Adipocyte (in vitro differentiated cells): ENCODE measurements at regions not wholly inside any gene's neighbourhood (a gene's known extent, or its start where the extent isn't known, plus 50 kb on each side); places are given as distances from the start of the nearest gene placed in this dataset.

Experiments used
- DNase-seq: peaks from one replicate; pipeline ENCODE4 v3.0.0-alpha.2; 2015; ENCODE audit warnings: low read depth
- H3K27me3 ChIP-seq: replicated peaks from 2 replicates; pipeline ENCODE4 v1.7.0; 2013; ENCODE audit warnings: mild to moderate bottlenecking, low read length, moderate library complexity; ENCODE audit not compliant: control insufficient read depth, insufficient read depth
- H3K36me3 ChIP-seq: 2 replicates; pipeline ENCODE4 v1.7.0; 2013; ENCODE audit warnings: low read length, mild to moderate bottlenecking, moderate library complexity; ENCODE audit not compliant: control insufficient read depth, insufficient read depth, severe bottlenecking
- H3K4me1 ChIP-seq: 2 replicates; pipeline ENCODE4 v1.7.0; 2013; ENCODE audit warnings: mild to moderate bottlenecking, low read length, moderate library complexity; ENCODE audit not compliant: control insufficient read depth, insufficient read depth
- H3K4me3 ChIP-seq: 2 replicates; pipeline ENCODE4 v1.7.0; 2013; ENCODE audit warnings: mild to moderate bottlenecking, low read length, moderate library complexity
- H3K9ac ChIP-seq: 2 replicates; pipeline ENCODE4 v1.7.0; 2013; ENCODE audit warnings: mild to moderate bottlenecking, low read length, moderate library complexity
- H3K9me3 ChIP-seq: 2 replicates; pipeline ENCODE4 v1.7.0; 2013; ENCODE audit warnings: mild to moderate bottlenecking, low read length, moderate library complexity; ENCODE audit not compliant: control insufficient read depth

DNA sequence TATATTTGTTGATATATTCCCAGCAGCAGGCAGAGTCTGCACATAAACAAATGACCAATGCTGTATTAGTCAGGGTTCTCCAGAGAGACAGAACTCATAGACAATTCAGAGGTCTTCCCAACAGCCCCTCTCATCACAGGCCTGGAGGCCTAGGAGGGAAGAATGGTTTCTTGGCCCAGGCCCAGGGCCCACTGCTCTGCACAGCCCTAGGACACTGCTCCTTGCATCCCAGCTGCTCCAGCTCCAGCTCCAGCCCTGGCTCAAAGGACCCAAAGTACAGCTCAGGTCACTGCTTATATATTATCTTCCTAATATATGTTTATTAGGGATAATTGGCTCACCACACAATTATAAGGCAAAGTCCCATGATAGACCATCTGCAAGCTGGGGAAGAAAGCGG lies 749.9 kb downstream of the KCNJ2 start:
- no peak overlapping the region for H3K4me3 ChIP-seq
- no peaks in the 10 kb centered on the region for H3K9me3 ChIP-seq
- H3K9ac ChIP-seq: no peak overlapping the region
- H3K36me3 ChIP-seq: no peaks in the 10 kb centered on the region
- H3K27me3 ChIP-seq: no peaks in the 10 kb centered on the region
- DNase-seq: no peak
- no peaks in the 10 kb centered on the region for H3K4me1 ChIP-seq

DNA sequence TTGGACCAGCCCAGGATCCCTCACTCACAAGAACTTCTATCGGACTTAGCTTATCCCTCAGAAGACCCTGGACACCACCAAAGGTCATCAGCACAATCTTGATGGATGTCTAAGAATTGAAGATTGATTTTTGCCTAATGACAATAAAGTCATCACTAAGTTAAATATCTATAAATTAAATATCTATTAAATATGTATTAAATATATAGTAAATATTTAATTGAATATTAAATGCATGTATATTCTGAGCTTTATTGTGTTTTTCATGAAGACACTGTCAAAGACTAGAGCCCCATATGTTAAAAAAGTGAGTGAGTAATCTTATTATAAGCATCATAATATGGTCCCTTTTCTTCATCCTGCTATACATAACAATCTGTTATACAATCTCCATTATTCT lies 751.1 kb downstream of the KCNJ2 start:
- H3K9ac ChIP-seq: no peak overlapping the region
- DNase-seq: no peak

DNA sequence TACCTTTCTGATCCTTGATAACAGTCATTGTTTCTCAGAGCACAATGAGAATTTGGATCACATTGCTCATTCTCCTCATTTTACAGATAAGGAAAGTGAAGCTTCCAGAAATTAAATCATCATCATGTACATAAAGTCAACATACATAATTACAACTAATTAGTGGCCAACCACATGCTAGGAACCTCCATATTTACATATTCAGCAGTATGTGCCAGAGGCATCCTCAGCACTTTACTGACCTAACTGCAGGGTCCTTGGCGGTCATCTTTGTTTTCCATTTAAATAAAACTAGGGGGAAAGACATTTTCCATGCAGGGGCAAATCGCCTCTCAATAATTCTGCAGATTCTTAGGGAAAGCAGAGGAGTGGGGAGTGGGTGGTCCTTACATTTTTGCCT lies 752.9 kb downstream of the KCNJ2 start:
- Histone ChIP-seq H3K9ac (no peak overlapping the region), H3K9me3 (no peaks in the 10 kb centered on the region), H3K27me3 (no peaks in the 10 kb centered on the region), H3K4me1 (no peaks in the 10 kb centered on the region), H3K36me3 (no peaks in the 10 kb centered on the region), H3K4me3 (no peak overlapping the region)
- no peak for DNase-seq

More for the DNA sequence above, 751.1 kb downstream of the KCNJ2 start:
- Histone ChIP-seq H3K27me3 (no peaks in the 10 kb centered on the region), H3K36me3 (no peaks in the 10 kb centered on the region), H3K4me1 (no peaks in the 10 kb centered on the region), H3K9me3 (no peaks in the 10 kb centered on the region), H3K4me3 (no peak overlapping the region)

DNA sequence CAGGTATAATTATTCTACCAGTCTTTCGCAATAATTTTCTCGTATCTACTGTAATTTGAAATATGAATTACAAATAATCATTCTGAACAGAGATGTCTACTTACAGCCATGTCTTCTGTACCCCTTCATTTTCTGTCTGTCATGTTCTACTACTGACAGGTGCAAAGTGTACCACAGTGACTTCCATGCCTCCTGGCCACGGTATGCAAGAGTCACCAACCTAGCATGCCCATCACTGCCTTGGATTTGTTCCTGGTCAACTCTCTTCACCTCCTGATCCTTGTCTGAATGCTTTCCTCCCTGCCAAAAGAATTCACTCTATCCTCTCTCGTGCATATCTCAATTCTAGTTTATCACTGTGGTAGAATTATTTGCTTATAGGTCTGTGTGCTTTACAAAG lies 755.4 kb downstream of the KCNJ2 start:
- H3K27me3 ChIP-seq: no peaks in the 10 kb centered on the region
- H3K9ac ChIP-seq: no peak overlapping the region
- no peak for DNase-seq
- no peaks in the 10 kb centered on the region for H3K36me3 ChIP-seq
- H3K4me3 ChIP-seq: no peak overlapping the region
- H3K9me3 ChIP-seq: no peaks in the 10 kb centered on the region
- H3K4me1 ChIP-seq: no peaks in the 10 kb centered on the region

DNA sequence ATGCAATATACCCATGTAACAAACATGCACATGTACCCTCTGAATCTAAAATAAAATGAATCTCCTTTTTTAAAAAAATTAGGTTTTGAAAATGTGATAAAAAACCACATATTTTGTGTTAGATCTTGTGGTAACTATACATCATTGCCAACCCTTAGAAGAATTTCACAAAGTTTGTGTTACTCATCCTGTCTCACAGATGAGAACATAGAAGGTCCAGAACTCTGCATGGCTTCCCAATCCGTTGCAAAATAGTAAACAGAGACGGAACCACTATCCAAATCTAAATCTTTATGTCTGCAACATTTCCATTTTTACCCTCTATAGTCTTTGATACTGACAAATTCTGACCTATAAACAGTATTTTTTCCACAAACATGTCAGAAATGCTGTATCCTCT lies 759.9 kb downstream of the KCNJ2 start:
- H3K9me3 ChIP-seq: no peaks in the 10 kb centered on the region
- H3K36me3 ChIP-seq: no peaks in the 10 kb centered on the region
- no peak for DNase-seq
- no peaks in the 10 kb centered on the region for H3K27me3 ChIP-seq
- no peak overlapping the region for H3K9ac ChIP-seq
- no peak overlapping the region for H3K4me3 ChIP-seq
- H3K4me1 ChIP-seq: no peaks in the 10 kb centered on the region

DNA sequence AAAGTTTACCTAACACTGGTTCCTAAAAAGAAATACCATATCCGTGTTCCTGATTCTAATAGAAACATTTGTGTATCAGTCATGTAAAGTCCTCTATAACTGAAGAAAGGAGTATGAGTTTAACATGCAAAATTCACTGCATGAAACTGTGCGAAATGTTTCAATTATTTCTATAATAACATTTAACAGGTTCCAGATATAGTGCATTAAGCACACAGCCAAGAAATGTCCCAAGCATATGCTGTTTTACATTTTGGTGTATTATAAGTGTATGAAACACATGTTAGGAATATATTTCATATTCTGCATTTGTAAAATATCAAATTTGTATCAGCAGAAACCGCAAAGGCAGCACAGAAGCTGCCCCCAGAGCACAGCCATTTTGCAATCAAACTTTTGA lies 764.9 kb downstream of the KCNJ2 start:
- no peaks in the 10 kb centered on the region for H3K27me3 ChIP-seq
- DNase-seq: no peak
- no peak overlapping the region for H3K9ac ChIP-seq
- H3K36me3 ChIP-seq: no peaks in the 10 kb centered on the region
- no peaks in the 10 kb centered on the region for H3K9me3 ChIP-seq
- no peaks in the 10 kb centered on the region for H3K4me1 ChIP-seq
- no peak overlapping the region for H3K4me3 ChIP-seq

DNA sequence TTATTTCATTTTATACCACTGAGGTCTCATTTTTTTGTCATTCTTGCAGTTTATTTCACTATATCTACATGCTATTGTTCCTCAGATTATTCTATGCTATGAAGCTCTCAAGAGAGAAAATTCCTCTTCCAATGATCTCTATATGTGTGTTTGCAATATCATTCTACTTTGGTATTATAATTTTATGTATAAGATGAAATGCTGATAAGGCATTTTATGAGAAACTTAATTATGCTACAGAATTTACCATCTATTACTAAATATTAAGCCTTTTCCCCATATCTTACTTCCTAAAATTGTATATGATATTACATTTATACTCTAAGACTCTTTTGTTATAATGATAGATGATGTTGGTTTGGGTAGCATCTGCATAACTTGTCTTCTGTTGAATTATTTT lies 765.5 kb downstream of the KCNJ2 start:
- Histone ChIP-seq H3K27me3 (no peaks in the 10 kb centered on the region), H3K4me3 (no peak overlapping the region), H3K9me3 (no peaks in the 10 kb centered on the region), H3K36me3 (no peaks in the 10 kb centered on the region), H3K9ac (no peak overlapping the region), H3K4me1 (no peaks in the 10 kb centered on the region)
- DNase-seq: no peak

DNA sequence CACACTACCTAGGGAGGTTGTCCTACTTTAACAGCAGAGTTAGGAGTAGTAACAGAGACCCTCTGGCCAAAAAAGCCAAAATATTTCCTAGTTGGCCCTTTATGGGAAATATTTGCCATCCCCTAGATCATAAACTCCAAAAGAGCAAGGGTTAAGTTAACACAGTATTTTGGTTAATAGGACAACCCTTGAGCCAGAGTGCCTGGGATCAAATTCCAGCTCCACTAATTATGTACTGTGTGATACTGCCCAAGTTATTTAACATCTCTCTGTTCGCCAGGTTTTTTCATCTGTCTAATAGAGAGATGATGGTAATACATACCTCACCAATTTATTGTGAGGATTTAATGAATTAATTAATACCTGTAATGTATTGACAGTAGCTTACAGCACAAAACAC lies 767.4 kb downstream of the KCNJ2 start:
- no peak for DNase-seq
- Histone ChIP-seq H3K9me3 (no peaks in the 10 kb centered on the region), H3K4me3 (no peak overlapping the region), H3K27me3 (no peaks in the 10 kb centered on the region), H3K4me1 (no peaks in the 10 kb centered on the region), H3K9ac (no peak overlapping the region), H3K36me3 (no peaks in the 10 kb centered on the region)

DNA sequence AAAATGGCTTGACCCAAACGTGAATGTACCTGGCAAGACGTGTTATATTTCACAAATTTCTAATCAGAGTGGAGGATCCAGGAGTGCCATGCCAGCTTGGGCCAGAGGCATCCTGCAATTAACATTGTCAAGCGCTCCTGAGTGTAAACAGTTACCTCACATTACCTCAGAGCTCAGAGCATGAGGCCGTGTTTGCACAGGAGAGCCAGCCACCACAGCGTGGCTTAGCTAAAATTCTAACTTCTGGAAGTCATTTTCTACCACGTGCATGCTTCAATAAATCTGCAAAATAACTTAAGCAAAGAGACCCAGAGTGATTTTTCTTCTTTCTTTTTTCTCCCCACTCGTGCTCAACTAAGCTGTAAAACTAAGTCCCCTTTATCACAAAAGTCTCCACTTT lies 769.0 kb downstream of the KCNJ2 start:
- Histone ChIP-seq H3K9me3 (no peaks in the 10 kb centered on the region), H3K9ac (no peak overlapping the region), H3K27me3 (no peaks in the 10 kb centered on the region), H3K36me3 (no peaks in the 10 kb centered on the region), H3K4me1 (no peaks in the 10 kb centered on the region), H3K4me3 (no peak overlapping the region)
- DNase-seq: no peak

DNA sequence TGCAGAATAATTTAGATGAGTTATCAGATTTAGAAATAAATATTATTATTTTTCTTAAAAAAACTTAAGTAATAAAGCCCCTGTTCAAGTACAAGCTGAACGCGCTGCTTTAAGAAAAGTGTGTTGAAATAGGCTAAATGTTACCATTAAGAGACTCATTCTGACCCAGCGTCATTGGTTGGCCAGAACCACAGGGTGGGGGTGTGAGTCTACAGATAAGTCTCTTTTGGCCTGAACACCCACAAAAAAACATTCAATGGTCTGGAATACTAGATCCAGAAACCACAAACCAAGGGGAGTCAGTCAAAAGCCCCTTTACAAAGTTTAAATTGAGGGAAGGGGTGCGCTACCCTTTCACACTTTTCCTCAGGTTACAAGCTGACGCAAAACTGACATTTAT lies 776.1 kb downstream of the KCNJ2 start:
- Histone ChIP-seq H3K4me3 (no peak overlapping the region), H3K36me3 (no peaks in the 10 kb centered on the region), H3K27me3 (no peaks in the 10 kb centered on the region), H3K4me1 (no peaks in the 10 kb centered on the region), H3K9ac (no peak overlapping the region), H3K9me3 (no peaks in the 10 kb centered on the region)
- DNase-seq: no peak

DNA sequence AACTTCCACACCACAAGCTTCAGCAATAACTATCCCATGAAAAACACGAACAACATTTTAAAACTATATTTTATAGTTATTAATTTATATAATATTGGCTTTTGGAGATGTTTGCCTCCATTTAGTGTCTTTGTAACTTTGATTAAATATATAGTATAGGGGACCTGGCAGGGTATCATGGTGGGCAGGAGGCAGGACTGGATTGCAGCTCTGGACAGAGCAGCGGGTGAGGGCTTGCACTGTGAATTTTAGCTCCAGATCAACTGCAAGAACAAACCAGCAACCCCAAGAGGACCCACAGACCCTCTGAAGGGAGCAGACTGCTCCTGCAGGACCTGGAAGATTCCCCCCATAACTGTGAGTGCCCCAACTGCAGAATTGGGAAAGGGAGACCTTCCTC lies 777.9 kb downstream of the KCNJ2 start:
- H3K4me1 ChIP-seq: no peaks in the 10 kb centered on the region
- peak overlapping the region; percentile 34 for H3K9ac ChIP-seq
- H3K9me3 ChIP-seq: no peaks in the 10 kb centered on the region
- H3K36me3 ChIP-seq: no peaks in the 10 kb centered on the region
- no peak for DNase-seq
- peak overlapping the region; percentile 19 for H3K4me3 ChIP-seq
- no peaks in the 10 kb centered on the region for H3K27me3 ChIP-seq

DNA sequence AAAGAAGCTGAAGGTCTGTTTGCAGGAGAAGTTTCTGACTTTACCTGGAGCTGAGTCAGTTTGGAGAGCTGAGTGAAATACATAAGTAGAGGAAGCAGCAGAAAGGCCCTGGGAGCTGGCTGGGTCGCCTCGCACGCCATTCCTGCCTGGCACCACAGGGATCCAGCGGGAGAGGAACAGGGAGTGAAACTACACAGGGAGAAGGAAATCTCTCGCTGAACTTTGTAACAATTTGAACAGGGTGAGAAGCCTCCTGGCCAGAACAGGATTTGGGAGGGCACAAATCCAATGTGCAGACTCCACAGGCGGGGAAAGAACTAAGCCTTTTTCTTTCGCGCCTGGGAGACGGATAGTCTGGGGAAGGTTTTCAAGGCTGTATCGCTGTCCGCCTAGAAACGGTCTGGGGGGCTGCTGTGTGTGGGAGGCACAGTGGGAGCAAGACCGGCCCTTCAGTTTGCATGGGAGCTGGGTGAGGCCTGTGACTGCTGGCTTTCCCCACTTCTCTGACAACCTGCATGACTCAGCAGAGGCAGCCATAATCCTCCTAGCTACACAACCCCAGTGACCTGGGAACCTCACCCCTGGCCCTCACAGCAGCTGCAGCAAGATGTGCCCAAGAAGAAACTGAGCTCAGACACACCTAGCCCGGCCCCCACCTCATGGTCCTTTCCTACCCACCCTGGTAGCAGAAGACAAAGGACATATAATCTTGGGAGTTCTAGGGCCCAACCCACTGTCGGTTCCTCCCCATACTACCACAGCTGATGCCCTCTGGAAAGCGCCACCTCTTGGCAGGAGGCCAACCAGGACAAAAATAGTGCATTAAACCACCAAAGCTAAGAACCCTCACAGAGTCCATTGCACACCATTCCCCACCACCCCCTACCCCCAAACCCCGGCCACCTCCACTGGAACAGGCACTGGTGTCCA lies 778.6 kb downstream of the KCNJ2 start:
- H3K27me3 ChIP-seq: no peaks in the 10 kb centered on the region
- H3K9me3 ChIP-seq: peaks cover 1% of the 10 kb centered on the region
- no peak for DNase-seq
- H3K4me1 ChIP-seq: no peaks in the 10 kb centered on the region
- H3K4me3 ChIP-seq: peak overlapping the region; percentile 19
- H3K36me3 ChIP-seq: no peaks in the 10 kb centered on the region
- H3K9ac ChIP-seq: peak overlapping the region; percentile 34
